NB4 (cell line): ENCODE measurements at regions not wholly inside any gene's neighbourhood (a gene's known extent, or its start where the extent isn't known, plus 50 kb on each side); places are given as distances from the start of the nearest gene placed in this dataset.

ENCODE experiments used
- MYC ChIP-seq: IDR thresholded peaks from 2 replicates; pipeline ENCODE4 v1.6.1; 2011; ENCODE audit warnings: low read depth, low read length
- POLR2A ChIP-seq: IDR thresholded peaks from 2 replicates; pipeline ENCODE4 v1.6.1; 2011; ENCODE audit warnings: mild to moderate bottlenecking; ENCODE audit not compliant: insufficient read length; ENCODE audit errors: extremely low read depth
- TF ChIP-seq, protein P1 (sequence below): IDR thresholded peaks from one replicate; pipeline ENCODE4 v1.5.1; 2012; ENCODE audit warnings: low read depth, low read length
- TF ChIP-seq, protein P2 (sequence below): IDR thresholded peaks from 2 replicates; pipeline ENCODE4 v1.6.1; 2011; ENCODE audit warnings: low read depth, low read length

DNA sequence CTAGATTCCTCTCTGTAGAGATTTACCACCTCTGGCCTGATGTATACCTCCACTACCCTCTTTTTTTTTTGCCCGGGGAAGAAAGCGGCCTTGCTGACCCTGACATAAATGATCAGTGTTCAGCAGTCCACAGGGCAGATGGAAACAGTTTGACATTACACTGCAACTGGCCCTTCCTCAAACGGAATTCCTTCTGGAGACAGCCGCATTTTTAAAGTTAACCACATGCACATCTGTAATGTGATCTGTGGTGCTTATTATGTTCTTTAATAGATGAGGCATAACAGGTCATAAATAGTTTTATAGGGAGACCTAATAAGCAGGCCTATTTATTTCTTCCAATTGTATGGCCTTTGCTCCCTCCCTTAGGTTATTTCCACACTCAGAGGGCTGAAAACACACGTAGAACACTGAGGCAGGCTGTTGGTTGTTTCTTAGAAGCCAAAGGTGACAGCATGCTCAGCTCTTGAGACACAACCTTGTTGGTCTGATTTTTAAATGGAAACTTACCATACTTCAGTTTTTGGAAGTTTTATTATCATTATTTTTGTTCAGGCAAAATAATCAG is 84.0 kb upstream of the APC start:
- TF ChIP-seq, protein P1, sequence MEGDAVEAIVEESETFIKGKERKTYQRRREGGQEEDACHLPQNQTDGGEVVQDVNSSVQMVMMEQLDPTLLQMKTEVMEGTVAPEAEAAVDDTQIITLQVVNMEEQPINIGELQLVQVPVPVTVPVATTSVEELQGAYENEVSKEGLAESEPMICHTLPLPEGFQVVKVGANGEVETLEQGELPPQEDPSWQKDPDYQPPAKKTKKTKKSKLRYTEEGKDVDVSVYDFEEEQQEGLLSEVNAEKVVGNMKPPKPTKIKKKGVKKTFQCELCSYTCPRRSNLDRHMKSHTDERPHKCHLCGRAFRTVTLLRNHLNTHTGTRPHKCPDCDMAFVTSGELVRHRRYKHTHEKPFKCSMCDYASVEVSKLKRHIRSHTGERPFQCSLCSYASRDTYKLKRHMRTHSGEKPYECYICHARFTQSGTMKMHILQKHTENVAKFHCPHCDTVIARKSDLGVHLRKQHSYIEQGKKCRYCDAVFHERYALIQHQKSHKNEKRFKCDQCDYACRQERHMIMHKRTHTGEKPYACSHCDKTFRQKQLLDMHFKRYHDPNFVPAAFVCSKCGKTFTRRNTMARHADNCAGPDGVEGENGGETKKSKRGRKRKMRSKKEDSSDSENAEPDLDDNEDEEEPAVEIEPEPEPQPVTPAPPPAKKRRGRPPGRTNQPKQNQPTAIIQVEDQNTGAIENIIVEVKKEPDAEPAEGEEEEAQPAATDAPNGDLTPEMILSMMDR = no peak
- TF ChIP-seq POLR2A (no peak), MYC (no peak)
- TF ChIP-seq, protein P2, sequence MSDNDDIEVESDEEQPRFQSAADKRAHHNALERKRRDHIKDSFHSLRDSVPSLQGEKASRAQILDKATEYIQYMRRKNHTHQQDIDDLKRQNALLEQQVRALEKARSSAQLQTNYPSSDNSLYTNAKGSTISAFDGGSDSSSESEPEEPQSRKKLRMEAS = no peak
